HepG2 (cell line): ENCODE measurements at regions not wholly inside any gene's neighbourhood (a gene's known extent, or its start where the extent isn't known, plus 50 kb on each side); places are given as distances from the start of the nearest gene placed in this dataset.

Experiments
- ATAC-seq: fragments of 200-7000 bp; cut with Tn5 transposase; 3 replicates; pipeline ENCODE4 v1.9.1; 2020; ENCODE audit warnings: mild to moderate bottlenecking, moderate library complexity
- BruUV-seq: library from RNA; stranded (reverse); fragments of 400-500 nt; replicated peaks from 2 replicates; lab custom pipeline; 2021; lab: Mats Ljungman, UMichigan
- CTCF ChIA-PET: fragments of 300-600 bp; formaldehyde crosslinking; extraction: SDS; loops from one replicate; lab custom pipeline; 2021; ENCODE audit warnings: low total read pairs, inconsistent platforms, low intra/inter-chr PET ratio; lab: Yijun Ruan, JAX
- POLR2A ChIA-PET: fragments of 350-600 bp; sonication (Branson Sonifier 250); formaldehyde crosslinking; loops from one replicate; lab custom pipeline; 2020; ENCODE audit warnings: antibody characterized with exemption, inconsistent platforms; lab: Yijun Ruan, JAX
- DNase-seq: peaks from one replicate; pipeline ENCODE4 v3.0.0-alpha.2; 2015; ENCODE audit warnings: low spot score
- FAIRE-seq: peaks from 3 replicates; lab custom pipeline; 2011; peaks lifted over from hg19 to GRCh38; lab: Jason Lieb, UNC
- H2AFZ ChIP-seq: one replicate; pipeline ENCODE4 v1.6.1; 2011; ENCODE audit warnings: low read length, inconsistent platforms
- H3K27ac ChIP-seq: fragments of 300-600 bp; 3 replicates; pipeline ENCODE4 v1.8.0; 2011; ENCODE audit warnings: mixed run types, mild to moderate bottlenecking, mixed read lengths, low read length, inconsistent platforms; ENCODE audit not compliant: insufficient read depth; ENCODE audit errors: extremely low read length
- H3K27me3 ChIP-seq, 2 experiments: fragments of 200-600 bp in 1 of 2; 2 replicates in 1 of 2; 3 replicates in 1 of 2; pipeline versions ENCODE4 v1.6.0 to v1.8.0; 2011; ENCODE audit warnings: low read length in 2 of 2, mild to moderate bottlenecking in 2 of 2, moderate library complexity in 2 of 2, inconsistent platforms in 1 of 2; ENCODE audit not compliant: insufficient read depth in 2 of 2, control insufficient read depth in 1 of 2
- H3K36me3 ChIP-seq, 2 experiments: fragments of 200-600 bp in 1 of 2; replicated peaks in 1 of 2; 2 replicates in 1 of 2; 3 replicates in 1 of 2; pipeline versions ENCODE4 v1.5.1 to v1.8.0; 2011; ENCODE audit warnings: low read length in 2 of 2, inconsistent platforms in 1 of 2; ENCODE audit not compliant: insufficient read depth in 2 of 2, control insufficient read depth in 1 of 2
- H3K4me1 ChIP-seq: 2 replicates; pipeline ENCODE4 v1.5.1; 2012; ENCODE audit warnings: low read length, inconsistent platforms; ENCODE audit not compliant: insufficient read depth
- H3K4me2 ChIP-seq: 2 replicates; pipeline ENCODE4 v1.6.0; 2011; ENCODE audit warnings: low read depth, low read length, inconsistent platforms
- H3K4me3 ChIP-seq, 3 experiments: fragments of 200-600 bp in 1 of 3; sonication (generic), shearing (Covaris generic) in 1 of 3; replicated peaks in 1 of 3; 2 replicates each; pipeline ENCODE4 v1.5.1; 2011 to 2016; ENCODE audit warnings: low read length in 3 of 3, inconsistent platforms in 2 of 3, low read depth in 2 of 3, mild to moderate bottlenecking in 2 of 3, control low read depth in 1 of 3, mixed read lengths in 1 of 3; ENCODE audit not compliant: insufficient read depth in 1 of 3
- H3K79me2 ChIP-seq: one replicate; pipeline ENCODE4 v1.6.1; 2011; ENCODE audit warnings: low read length, inconsistent platforms; ENCODE audit not compliant: insufficient read depth
- H3K9ac ChIP-seq: 2 replicates; pipeline ENCODE4 v1.6.0; 2011; ENCODE audit warnings: mild to moderate bottlenecking, low read depth, low read length, inconsistent platforms; ENCODE audit not compliant: insufficient read depth
- H3K9me3 ChIP-seq: 2 replicates; pipeline ENCODE4 v1.5.1; 2012; ENCODE audit warnings: mild to moderate bottlenecking, low read length
- H4K20me1 ChIP-seq: 2 replicates; pipeline ENCODE4 v1.6.0; 2011; ENCODE audit warnings: inconsistent platforms, mild to moderate bottlenecking, low read length, moderate library complexity; ENCODE audit not compliant: insufficient read depth
- ADNP ChIP-seq: sonication (generic); formaldehyde crosslinking; IDR thresholded peaks from 2 replicates; pipeline ENCODE4 v1.4.0; 2020; ENCODE audit warnings: missing genetic modification reagents
- CTCF ChIP-seq: sonication (generic); formaldehyde crosslinking; IDR thresholded peaks from 2 replicates; pipeline ENCODE4 v1.5.0; 2020; ENCODE audit warnings: mild to moderate bottlenecking, missing genetic modification reagents, moderate library complexity
- DMAP1 ChIP-seq: IDR thresholded peaks from 2 replicates; pipeline ENCODE4 v1.6.1; 2016
- E2F1 ChIP-seq: sonication (generic); formaldehyde crosslinking; IDR thresholded peaks from 2 replicates; pipeline ENCODE4 v1.5.0; 2020; ENCODE audit warnings: missing genetic modification reagents
- HES4 ChIP-seq: sonication (generic); formaldehyde crosslinking; IDR thresholded peaks from 2 replicates; pipeline ENCODE4 v1.9.0; 2021; ENCODE audit warnings: mild to moderate bottlenecking, missing genetic modification reagents, borderline replicate concordance
- HOXD1 ChIP-seq: sonication (generic); formaldehyde crosslinking; IDR thresholded peaks from 2 replicates; pipeline ENCODE4 v1.5.0; 2020; ENCODE audit warnings: missing genetic modification reagents
- NKX3-1 ChIP-seq: sonication (generic); formaldehyde crosslinking; IDR thresholded peaks from 2 replicates; pipeline ENCODE4 v1.5.0; 2020; ENCODE audit warnings: missing genetic modification reagents
- REL ChIP-seq: sonication (generic); formaldehyde crosslinking; conservative IDR thresholded peaks from 2 replicates; pipeline ENCODE4 v1.8.0; 2022; ENCODE audit warnings: mild to moderate bottlenecking, missing genetic modification reagents, moderate library complexity
- ZFP36 ChIP-seq: fragments of 150-350 bp; IDR thresholded peaks from 2 replicates; pipeline ENCODE4 v1.6.1; 2018; ENCODE audit warnings: borderline replicate concordance, low read length, low read depth; ENCODE audit not compliant: partially characterized antibody
- ZSCAN12 ChIP-seq: sonication (generic); formaldehyde crosslinking; IDR thresholded peaks from 2 replicates; pipeline ENCODE4 v1.9.0; 2021; ENCODE audit warnings: mild to moderate bottlenecking, missing genetic modification reagents
- WGBS: methylation state at CpG from one replicate; pipeline ENCODE4 v1.1.6; 2017; ENCODE audit warnings: low lambda C conversion rate; 5-methylcytosine and 5-hydroxymethylcytosine counted together
- in situ Hi-C: cut with HindIII; loops from 2 replicates; pipeline ENCODE4 v1.10.0; 2017; ENCODE audit warnings: low pct_unique_long_range_greater_than_20kb; ENCODE audit not compliant: extremely low pct_ligation_motif_present
- intact Hi-C: fragments of 100-400 bp; cut with micrococcal nuclease; formaldehyde crosslinking; loops from one replicate; pipeline ENCODE4 v1.10.0; 2022; ENCODE audit not compliant: unreplicated experiment
- TF ChIP-seq, protein P1 (sequence below): IDR thresholded peaks from 2 replicates; pipeline ENCODE4 v1.6.1; 2016
- TF ChIP-seq, protein P2 (sequence below), 2 experiments: sonication (generic) in 1 of 2; formaldehyde crosslinking in 1 of 2; IDR thresholded peaks; 2 replicates each; pipeline versions ENCODE4 v1.4.0 to v1.6.1; 2016 to 2020; ENCODE audit warnings: borderline replicate concordance in 1 of 2, low read depth in 1 of 2, mild to moderate bottlenecking in 1 of 2, missing genetic modification reagents in 1 of 2

DNA sequence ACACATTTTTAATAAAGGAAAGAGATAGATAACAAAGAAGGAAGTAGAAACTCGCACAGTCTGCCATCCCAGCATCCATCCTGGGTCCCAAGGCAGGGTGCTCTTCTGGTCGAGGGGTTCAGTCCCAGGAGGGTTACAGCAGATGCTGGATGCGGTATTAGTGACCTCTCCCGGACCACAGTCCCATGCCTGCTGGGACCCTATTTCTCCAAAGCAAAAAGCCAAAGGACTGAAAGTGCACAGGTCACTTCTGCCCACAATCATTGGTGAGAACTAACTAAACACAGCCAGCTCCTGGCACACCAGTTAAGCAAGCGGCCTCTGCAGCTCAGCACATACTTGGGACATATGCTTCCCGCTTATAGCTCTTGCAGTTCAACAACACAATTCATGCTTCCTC lies 96.1 kb upstream of the HABP2 start:
- ChIA-PET CTCF (no interaction called here), POLR2A (no interaction called here)
- Histone ChIP-seq H3K4me2 (no peak overlapping the region), H3K4me3 (no peak overlapping the region), H3K36me3 (no peaks in the 10 kb centered on the region), H3K27me3 (peaks cover 1 to 15% of the 10 kb centered on the region in 2 experiments; a peak in 3 of 5 replicates), H3K9ac (no peak overlapping the region), H3K4me1 (no peaks in the 10 kb centered on the region), H3K9me3 (no peaks in the 10 kb centered on the region), H3K27ac (no peak overlapping the region), H2AFZ (no peak overlapping the region), H3K79me2 (no peaks in the 10 kb centered on the region), H4K20me1 (no peaks in the 10 kb centered on the region)
- intact Hi-C loops (loop anchor here (5.0 kb wide), 1 partner anchor 1656 kb away; no protein-coding TSS in a partner anchor), in situ Hi-C loops (no loop called here)
- FAIRE-seq, result no peak
- no peak for ATAC-seq
- 32% methylated on average over 4 of the region's 6 CpGs for WGBS
- no peak for DNase-seq
- BruUV-seq, result no TSS peak
- TF ChIP-seq DMAP1 (CRISPR knock-in tag) (no peak), NKX3-1 (CRISPR knock-in tag) (no peak), ADNP (CRISPR knock-in tag) (no peak), ZFP36 (no peak), HES4 (CRISPR knock-in tag) (no peak), CTCF (CRISPR knock-in tag) (no peak), E2F1 (CRISPR knock-in tag) (no peak), ZSCAN12 (CRISPR knock-in tag) (no peak), REL (CRISPR knock-in tag) (no peak), HOXD1 (CRISPR knock-in tag) (no peak)
- TF ChIP-seq, protein P1, sequence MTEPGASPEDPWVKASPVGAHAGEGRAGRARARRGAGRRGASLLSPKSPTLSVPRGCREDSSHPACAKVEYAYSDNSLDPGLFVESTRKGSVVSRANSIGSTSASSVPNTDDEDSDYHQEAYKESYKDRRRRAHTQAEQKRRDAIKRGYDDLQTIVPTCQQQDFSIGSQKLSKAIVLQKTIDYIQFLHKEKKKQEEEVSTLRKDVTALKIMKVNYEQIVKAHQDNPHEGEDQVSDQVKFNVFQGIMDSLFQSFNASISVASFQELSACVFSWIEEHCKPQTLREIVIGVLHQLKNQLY, result no peak
- TF ChIP-seq, protein P2, sequence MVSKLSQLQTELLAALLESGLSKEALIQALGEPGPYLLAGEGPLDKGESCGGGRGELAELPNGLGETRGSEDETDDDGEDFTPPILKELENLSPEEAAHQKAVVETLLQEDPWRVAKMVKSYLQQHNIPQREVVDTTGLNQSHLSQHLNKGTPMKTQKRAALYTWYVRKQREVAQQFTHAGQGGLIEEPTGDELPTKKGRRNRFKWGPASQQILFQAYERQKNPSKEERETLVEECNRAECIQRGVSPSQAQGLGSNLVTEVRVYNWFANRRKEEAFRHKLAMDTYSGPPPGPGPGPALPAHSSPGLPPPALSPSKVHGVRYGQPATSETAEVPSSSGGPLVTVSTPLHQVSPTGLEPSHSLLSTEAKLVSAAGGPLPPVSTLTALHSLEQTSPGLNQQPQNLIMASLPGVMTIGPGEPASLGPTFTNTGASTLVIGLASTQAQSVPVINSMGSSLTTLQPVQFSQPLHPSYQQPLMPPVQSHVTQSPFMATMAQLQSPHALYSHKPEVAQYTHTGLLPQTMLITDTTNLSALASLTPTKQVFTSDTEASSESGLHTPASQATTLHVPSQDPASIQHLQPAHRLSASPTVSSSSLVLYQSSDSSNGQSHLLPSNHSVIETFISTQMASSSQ (IDR thresholded peaks at IDR 0.05; ENCODE audit: low read depth), result no peak
- TF ChIP-seq, protein P2 (CRISPR knock-in tag; IDR thresholded peaks at IDR 0.05; ENCODE audit: borderline replicate concordance), result no peak
